ENCODE measurements at regions not wholly inside any gene's neighbourhood (a gene's known extent, or its start where the extent isn't known, plus 50 kb on each side); places are given as distances from the start of the nearest gene placed in this dataset.

DNA sequence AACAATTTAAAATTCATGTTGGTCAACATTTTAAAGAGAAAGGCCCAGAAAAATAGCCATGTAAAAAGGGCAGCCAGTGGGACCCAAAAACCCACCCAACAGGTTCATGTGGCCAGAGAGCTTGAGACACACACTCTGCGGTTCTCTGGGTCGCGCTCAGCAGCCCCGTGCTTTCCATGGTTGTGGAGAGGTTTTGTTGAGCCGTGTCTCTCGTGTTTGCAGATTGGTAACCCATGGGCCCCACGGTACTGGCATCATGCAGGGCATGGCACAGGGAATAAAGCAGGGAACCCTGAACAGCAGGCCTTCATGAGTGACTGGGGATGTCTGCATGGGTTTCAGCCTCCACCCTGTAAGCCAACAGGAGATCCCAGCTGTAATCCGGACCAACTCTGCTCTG is 127.7 kb upstream of the CST7 start:
- H3K36me3 ChIP-seq = no peaks in the 10 kb centered on the region
- WGBS, 2 donors (ENCODE audit: low coverage in 1 of 2) = 91 to 95% methylated on average over 4 to 7 of the region's 8 CpGs
- no peaks in the 10 kb centered on the region for H3K27me3 ChIP-seq
- no peak overlapping the region for H3K4me3 ChIP-seq
- TF ChIP-seq, protein P1, sequence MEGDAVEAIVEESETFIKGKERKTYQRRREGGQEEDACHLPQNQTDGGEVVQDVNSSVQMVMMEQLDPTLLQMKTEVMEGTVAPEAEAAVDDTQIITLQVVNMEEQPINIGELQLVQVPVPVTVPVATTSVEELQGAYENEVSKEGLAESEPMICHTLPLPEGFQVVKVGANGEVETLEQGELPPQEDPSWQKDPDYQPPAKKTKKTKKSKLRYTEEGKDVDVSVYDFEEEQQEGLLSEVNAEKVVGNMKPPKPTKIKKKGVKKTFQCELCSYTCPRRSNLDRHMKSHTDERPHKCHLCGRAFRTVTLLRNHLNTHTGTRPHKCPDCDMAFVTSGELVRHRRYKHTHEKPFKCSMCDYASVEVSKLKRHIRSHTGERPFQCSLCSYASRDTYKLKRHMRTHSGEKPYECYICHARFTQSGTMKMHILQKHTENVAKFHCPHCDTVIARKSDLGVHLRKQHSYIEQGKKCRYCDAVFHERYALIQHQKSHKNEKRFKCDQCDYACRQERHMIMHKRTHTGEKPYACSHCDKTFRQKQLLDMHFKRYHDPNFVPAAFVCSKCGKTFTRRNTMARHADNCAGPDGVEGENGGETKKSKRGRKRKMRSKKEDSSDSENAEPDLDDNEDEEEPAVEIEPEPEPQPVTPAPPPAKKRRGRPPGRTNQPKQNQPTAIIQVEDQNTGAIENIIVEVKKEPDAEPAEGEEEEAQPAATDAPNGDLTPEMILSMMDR (IDR thresholded peaks at IDR 0.05) = no peak
- TF ChIP-seq POLR2A (IDR thresholded peaks at IDR 0.05) = no peak
- no peak for TF ChIP-seq EP300 (IDR thresholded peaks at IDR 0.05)
- no peak for TF ChIP-seq POLR2AphosphoS5 (IDR thresholded peaks at IDR 0.05)
- H3K27ac ChIP-seq = no peak overlapping the region
- no peaks in the 10 kb centered on the region for H3K4me1 ChIP-seq
- no peak for ATAC-seq
- no peaks in the 10 kb centered on the region for H3K9me3 ChIP-seq

DNA sequence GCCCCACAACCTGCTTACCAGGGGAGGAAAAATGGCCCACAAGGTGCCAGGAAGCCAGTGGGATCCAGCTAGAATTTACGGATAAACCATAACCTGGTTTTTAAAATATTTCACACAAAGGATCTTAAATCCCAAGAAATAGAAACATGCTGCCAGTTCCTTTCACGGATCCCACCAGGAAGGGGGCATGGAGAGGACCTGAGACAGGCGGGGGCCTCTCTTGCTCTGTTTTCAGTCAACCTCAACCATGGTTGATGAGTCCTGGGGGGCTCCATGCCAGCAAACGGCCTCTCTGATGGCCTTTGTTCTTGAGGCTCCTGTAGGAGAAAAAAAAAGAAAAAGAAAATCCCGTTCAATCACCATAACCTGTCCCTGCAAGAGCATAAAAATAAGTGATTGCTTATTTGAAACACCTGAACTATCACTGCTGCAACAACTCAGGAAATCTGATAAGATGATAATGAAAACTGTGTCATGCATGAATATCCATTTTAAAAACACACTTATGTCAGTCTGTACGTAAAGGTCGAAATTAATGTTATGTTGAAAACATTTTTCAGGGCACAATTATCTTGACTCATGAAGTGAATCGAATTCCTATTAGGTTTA is 125.8 kb upstream of the CST7 start:
- no peak for ATAC-seq
- no peak overlapping the region for H3K4me3 ChIP-seq

DNA sequence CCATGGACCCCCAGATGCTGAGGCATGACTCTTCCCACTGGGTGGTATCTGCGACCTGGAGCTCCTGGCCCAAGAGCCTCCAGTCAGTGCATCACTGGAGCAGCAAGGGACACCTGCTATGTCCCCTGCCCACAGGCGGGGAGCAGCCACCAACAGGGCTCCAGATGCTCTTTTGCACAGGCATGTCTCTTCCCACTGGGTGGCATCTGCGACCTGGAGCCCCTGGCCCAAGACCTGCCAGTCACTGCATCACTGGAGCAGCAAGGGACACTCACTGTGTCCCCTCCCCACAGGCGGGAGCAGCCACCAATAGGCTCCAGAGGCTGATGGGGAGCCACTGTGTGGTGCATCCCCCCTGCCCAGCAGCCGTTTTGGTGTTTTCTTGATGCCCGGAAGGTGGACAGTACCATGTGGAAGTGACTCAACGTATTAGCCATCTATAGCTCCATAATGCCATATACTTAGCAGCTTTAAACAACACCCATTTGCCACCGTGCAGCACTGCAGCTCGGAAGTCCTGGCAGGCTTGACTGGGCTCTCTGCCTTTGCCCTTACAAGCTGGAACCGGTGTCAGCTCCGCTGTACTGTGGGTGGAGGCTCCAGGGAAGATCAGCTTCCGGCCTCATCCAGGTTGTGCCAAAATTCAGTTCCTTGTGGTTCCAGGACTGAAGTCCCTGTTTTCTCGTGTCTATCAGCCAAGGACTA is 124.9 kb upstream of the CST7 start:
- 71 to 93% methylated on average over 4 to 10 of the region's 13 CpGs for WGBS, 2 donors (ENCODE audit: low coverage in 1 of 2)
- H3K9me3 ChIP-seq = no peaks in the 10 kb centered on the region
- no peak for ATAC-seq
- no peak overlapping the region for H3K4me3 ChIP-seq
- H3K27ac ChIP-seq = no peak overlapping the region
- no peaks in the 10 kb centered on the region for H3K36me3 ChIP-seq
- H3K27me3 ChIP-seq = no peaks in the 10 kb centered on the region
- TF ChIP-seq, protein P1 (IDR thresholded peaks at IDR 0.05) = no peak
- TF ChIP-seq POLR2AphosphoS5 (IDR thresholded peaks at IDR 0.05) (no peak), EP300 (IDR thresholded peaks at IDR 0.05) (no peak), POLR2A (IDR thresholded peaks at IDR 0.05) (no peak)
- H3K4me1 ChIP-seq = no peaks in the 10 kb centered on the region

More for the DNA sequence above, 125.8 kb upstream of the CST7 start:
- H3K27me3 ChIP-seq = no peaks in the 10 kb centered on the region
- H3K9me3 ChIP-seq = no peaks in the 10 kb centered on the region
- H3K4me1 ChIP-seq = no peaks in the 10 kb centered on the region
- no peak overlapping the region for H3K27ac ChIP-seq
- TF ChIP-seq POLR2A (IDR thresholded peaks at IDR 0.05) (no peak), EP300 (IDR thresholded peaks at IDR 0.05) (no peak), POLR2AphosphoS5 (IDR thresholded peaks at IDR 0.05) (no peak)
- TF ChIP-seq, protein P1 (IDR thresholded peaks at IDR 0.05) = no peak
- WGBS, 2 donors (ENCODE audit: low coverage in 1 of 2) = 64 to 69% methylated on average over 6 to 8 of the region's 8 CpGs
- no peaks in the 10 kb centered on the region for H3K36me3 ChIP-seq

DNA sequence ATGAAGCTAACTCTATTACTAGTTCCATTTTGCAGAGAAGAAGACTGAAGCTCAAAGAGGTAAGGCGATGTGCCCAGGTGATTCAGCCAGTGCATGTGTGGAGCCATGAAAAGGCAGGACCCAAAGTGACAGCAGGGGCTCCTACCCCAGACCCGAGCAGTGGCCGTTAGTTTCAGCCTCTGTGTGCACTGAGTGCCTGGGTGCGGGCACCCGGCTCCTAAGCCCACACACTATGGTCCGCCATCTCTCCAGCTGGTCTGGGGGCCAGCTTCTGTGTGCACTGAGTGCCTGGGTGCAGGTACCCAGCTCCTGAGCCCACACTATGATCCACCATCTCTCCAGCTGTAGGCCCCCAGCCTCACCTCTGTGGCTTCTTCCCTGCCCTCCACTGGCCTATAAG is 123.5 kb upstream of the CST7 start:
- ATAC-seq = no peak
- no peak overlapping the region for H3K27ac ChIP-seq
- TF ChIP-seq, protein P1 (IDR thresholded peaks at IDR 0.05) = no peak
- TF ChIP-seq POLR2A (IDR thresholded peaks at IDR 0.05) = no peak
- no peak for TF ChIP-seq POLR2AphosphoS5 (IDR thresholded peaks at IDR 0.05)
- TF ChIP-seq EP300 (IDR thresholded peaks at IDR 0.05) = no peak
- H3K9me3 ChIP-seq = no peaks in the 10 kb centered on the region
- H3K27me3 ChIP-seq = no peaks in the 10 kb centered on the region
- 100% methylated on average over 2 of the region's 6 CpGs; no CpG with 5 or more reads in 1 of the 2 donors for WGBS, 2 donors (ENCODE audit: low coverage in 1 of 2)
- no peaks in the 10 kb centered on the region for H3K4me1 ChIP-seq
- no peak overlapping the region for H3K4me3 ChIP-seq
- H3K36me3 ChIP-seq = no peaks in the 10 kb centered on the region

Measured in gastroesophageal sphincter (tissue), 4 donors.